SK-N-SH treated with all-trans-retinoic acid at 6 μM for 48 hours (cell line): ENCODE measurements at regions not wholly inside any gene's neighbourhood (a gene's known extent, or its start where the extent isn't known, plus 50 kb on each side); places are given as distances from the start of the nearest gene placed in this dataset.

ENCODE experiments used
- ATAC-seq: fragments of 200-7000 bp; cut with Tn5 transposase; 3 replicates; pipeline ENCODE4 v1.9.1; 2020; ENCODE audit warnings: mild to moderate bottlenecking, moderate library complexity
- BACH2 ChIP-seq: fragments of 250-450 bp; sonication (Bioruptor Pico); IDR thresholded peaks from 2 replicates; pipeline ENCODE4 v1.9.0; 2021; ENCODE audit warnings: mild to moderate bottlenecking, borderline replicate concordance
- CSDC2 ChIP-seq: fragments of 250-450 bp; sonication (Bioruptor Pico); IDR thresholded peaks from 2 replicates; pipeline ENCODE4 v1.5.0; 2020; ENCODE audit warnings: mild to moderate bottlenecking, moderate library complexity
- GLIS3 ChIP-seq: fragments of 250-450 bp; sonication (Bioruptor Pico); IDR thresholded peaks from 2 replicates; pipeline ENCODE4 v1.5.0; 2020; ENCODE audit warnings: mild to moderate bottlenecking, moderate library complexity
- ISL1 ChIP-seq: fragments of 250-450 bp; sonication (Bioruptor Pico); IDR thresholded peaks from 2 replicates; pipeline ENCODE4 v2.1.2; 2022; ENCODE audit warnings: mild to moderate bottlenecking, moderate library complexity
- OSR1 ChIP-seq: fragments of 250-450 bp; sonication (Bioruptor Pico); IDR thresholded peaks from 2 replicates; pipeline ENCODE4 v1.8.0; 2022; ENCODE audit warnings: moderate library complexity, mild to moderate bottlenecking, inconsistent platforms
- PATZ1 ChIP-seq: fragments of 250-450 bp; sonication (Bioruptor Pico); IDR thresholded peaks from 2 replicates; pipeline ENCODE4 v1.8.0; 2020; ENCODE audit warnings: mild to moderate bottlenecking, moderate library complexity, borderline replicate concordance
- PPARA ChIP-seq: fragments of 250-450 bp; sonication (Bioruptor Pico); IDR thresholded peaks from 2 replicates; pipeline ENCODE4 v1.5.0; 2020; ENCODE audit warnings: mild to moderate bottlenecking, borderline replicate concordance
- RARB ChIP-seq: fragments of 250-450 bp; sonication (Bioruptor Pico); IDR thresholded peaks from 2 replicates; pipeline ENCODE4 v1.8.0; 2021; ENCODE audit warnings: mild to moderate bottlenecking, moderate library complexity
- TCF4 ChIP-seq: fragments of 250-450 bp; sonication (Bioruptor Pico); IDR thresholded peaks from 2 replicates; pipeline ENCODE4 v1.8.0; 2021; ENCODE audit warnings: mild to moderate bottlenecking, moderate library complexity, borderline replicate concordance
- TOX ChIP-seq: fragments of 250-450 bp; sonication (Bioruptor Pico); IDR thresholded peaks from 2 replicates; pipeline ENCODE4 v1.8.0; 2021; ENCODE audit warnings: mild to moderate bottlenecking, moderate library complexity, borderline replicate concordance
- ZC3H10 ChIP-seq: fragments of 250-450 bp; sonication (Bioruptor Pico); IDR thresholded peaks from 2 replicates; pipeline ENCODE4 v1.5.1; 2021; ENCODE audit warnings: mild to moderate bottlenecking, moderate library complexity
- ZFP30 ChIP-seq: fragments of 450-650 bp; formaldehyde crosslinking; IDR thresholded peaks from 2 replicates; pipeline ENCODE4 v1.5.0; 2022; ENCODE audit warnings: mild to moderate bottlenecking, moderate library complexity
- ZNF565 ChIP-seq: fragments of 450-650 bp; formaldehyde crosslinking; conservative IDR thresholded peaks from 2 replicates; pipeline ENCODE4 v1.5.0; 2020; ENCODE audit warnings: low read depth, mild to moderate bottlenecking, moderate library complexity
- ZNF70 ChIP-seq: fragments of 450-650 bp; formaldehyde crosslinking; IDR thresholded peaks from 2 replicates; pipeline ENCODE4 v1.5.0; 2020; ENCODE audit warnings: mild to moderate bottlenecking, moderate library complexity
- ZNF8 ChIP-seq: fragments of 450-650 bp; formaldehyde crosslinking; IDR thresholded peaks from 2 replicates; pipeline ENCODE4 v1.5.0; 2020; ENCODE audit warnings: mild to moderate bottlenecking, moderate library complexity
- TF ChIP-seq, protein P1 (sequence below): fragments of 250-450 bp; sonication (Bioruptor Pico); IDR thresholded peaks from 2 replicates; pipeline ENCODE4 v1.5.0; 2020; ENCODE audit warnings: mild to moderate bottlenecking, moderate library complexity
- TF ChIP-seq, protein P2 (sequence below): fragments of 250-450 bp; sonication (Bioruptor Pico); IDR thresholded peaks from 2 replicates; pipeline ENCODE4 v1.8.0; 2021; ENCODE audit warnings: low read depth, mild to moderate bottlenecking, moderate library complexity, borderline replicate concordance
- TF ChIP-seq, protein P3 (sequence below): fragments of 250-450 bp; sonication (Bioruptor Pico); IDR thresholded peaks from 2 replicates; pipeline ENCODE4 v1.5.1; 2021; ENCODE audit warnings: mild to moderate bottlenecking, moderate library complexity

DNA sequence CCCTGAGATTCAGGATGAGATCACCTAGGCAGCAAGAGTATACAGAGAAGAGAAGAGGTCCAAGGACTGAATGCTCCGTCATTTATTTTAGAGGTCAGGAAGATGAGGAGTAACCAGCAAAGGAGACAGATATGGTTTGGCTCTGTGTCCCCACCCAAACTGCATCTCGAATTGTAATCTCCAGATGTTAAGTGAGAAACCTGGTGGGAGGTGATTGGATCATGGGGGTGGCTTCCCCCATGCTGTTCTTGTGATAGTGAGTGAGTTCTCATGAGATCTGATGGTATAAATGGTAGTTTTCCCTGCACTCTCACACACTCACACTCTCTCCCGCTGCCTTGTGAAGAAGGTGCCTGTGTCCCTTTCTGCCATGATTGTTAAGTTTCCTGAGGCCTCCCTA, 60.8 kb downstream of the MID1IP1 start:
- TF ChIP-seq, protein P1, sequence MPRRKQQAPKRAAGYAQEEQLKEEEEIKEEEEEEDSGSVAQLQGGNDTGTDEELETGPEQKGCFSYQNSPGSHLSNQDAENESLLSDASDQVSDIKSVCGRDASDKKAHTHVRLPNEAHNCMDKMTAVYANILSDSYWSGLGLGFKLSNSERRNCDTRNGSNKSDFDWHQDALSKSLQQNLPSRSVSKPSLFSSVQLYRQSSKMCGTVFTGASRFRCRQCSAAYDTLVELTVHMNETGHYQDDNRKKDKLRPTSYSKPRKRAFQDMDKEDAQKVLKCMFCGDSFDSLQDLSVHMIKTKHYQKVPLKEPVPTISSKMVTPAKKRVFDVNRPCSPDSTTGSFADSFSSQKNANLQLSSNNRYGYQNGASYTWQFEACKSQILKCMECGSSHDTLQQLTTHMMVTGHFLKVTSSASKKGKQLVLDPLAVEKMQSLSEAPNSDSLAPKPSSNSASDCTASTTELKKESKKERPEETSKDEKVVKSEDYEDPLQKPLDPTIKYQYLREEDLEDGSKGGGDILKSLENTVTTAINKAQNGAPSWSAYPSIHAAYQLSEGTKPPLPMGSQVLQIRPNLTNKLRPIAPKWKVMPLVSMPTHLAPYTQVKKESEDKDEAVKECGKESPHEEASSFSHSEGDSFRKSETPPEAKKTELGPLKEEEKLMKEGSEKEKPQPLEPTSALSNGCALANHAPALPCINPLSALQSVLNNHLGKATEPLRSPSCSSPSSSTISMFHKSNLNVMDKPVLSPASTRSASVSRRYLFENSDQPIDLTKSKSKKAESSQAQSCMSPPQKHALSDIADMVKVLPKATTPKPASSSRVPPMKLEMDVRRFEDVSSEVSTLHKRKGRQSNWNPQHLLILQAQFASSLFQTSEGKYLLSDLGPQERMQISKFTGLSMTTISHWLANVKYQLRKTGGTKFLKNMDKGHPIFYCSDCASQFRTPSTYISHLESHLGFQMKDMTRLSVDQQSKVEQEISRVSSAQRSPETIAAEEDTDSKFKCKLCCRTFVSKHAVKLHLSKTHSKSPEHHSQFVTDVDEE (CRISPR knock-in tag), result no peak
- TF ChIP-seq OSR1, result no peak
- TF ChIP-seq, protein P2, sequence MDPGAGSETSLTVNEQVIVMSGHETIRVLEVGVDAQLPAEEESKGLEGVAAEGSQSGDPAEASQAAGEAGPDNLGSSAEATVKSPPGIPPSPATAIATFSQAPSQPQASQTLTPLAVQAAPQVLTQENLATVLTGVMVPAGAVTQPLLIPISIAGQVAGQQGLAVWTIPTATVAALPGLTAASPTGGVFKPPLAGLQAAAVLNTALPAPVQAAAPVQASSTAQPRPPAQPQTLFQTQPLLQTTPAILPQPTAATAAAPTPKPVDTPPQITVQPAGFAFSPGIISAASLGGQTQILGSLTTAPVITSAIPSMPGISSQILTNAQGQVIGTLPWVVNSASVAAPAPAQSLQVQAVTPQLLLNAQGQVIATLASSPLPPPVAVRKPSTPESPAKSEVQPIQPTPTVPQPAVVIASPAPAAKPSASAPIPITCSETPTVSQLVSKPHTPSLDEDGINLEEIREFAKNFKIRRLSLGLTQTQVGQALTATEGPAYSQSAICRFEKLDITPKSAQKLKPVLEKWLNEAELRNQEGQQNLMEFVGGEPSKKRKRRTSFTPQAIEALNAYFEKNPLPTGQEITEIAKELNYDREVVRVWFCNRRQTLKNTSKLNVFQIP (CRISPR knock-in tag), result no peak
- no peak for ATAC-seq

GRCh38 chrX:38864165-38864564, 62.9 kb downstream of the MID1IP1 start:
- TF ChIP-seq, protein P1 (CRISPR knock-in tag), result no peak
- TF ChIP-seq, protein P2 (CRISPR knock-in tag), result no peak
- TF ChIP-seq ZNF70 (CRISPR knock-in tag) (no peak), ZNF565 (CRISPR knock-in tag) (no peak), TCF4 (CRISPR knock-in tag) (no peak), TOX (no peak), GLIS3 (no peak), ISL1 (CRISPR knock-in tag) (no peak), PATZ1 (CRISPR knock-in tag) (no peak), ZC3H10 (CRISPR knock-in tag) (no peak), ZNF8 (CRISPR knock-in tag) (no peak), PPARA (CRISPR knock-in tag) (no peak)
- TF ChIP-seq, protein P3, sequence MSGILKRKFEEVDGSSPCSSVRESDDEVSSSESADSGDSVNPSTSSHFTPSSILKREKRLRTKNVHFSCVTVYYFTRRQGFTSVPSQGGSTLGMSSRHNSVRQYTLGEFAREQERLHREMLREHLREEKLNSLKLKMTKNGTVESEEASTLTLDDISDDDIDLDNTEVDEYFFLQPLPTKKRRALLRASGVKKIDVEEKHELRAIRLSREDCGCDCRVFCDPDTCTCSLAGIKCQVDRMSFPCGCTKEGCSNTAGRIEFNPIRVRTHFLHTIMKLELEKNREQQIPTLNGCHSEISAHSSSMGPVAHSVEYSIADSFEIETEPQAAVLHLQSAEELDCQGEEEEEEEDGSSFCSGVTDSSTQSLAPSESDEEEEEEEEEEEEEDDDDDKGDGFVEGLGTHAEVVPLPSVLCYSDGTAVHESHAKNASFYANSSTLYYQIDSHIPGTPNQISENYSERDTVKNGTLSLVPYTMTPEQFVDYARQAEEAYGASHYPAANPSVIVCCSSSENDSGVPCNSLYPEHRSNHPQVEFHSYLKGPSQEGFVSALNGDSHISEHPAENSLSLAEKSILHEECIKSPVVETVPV, result no peak
- no peak for ATAC-seq

GRCh38 chrX:38868321-38868720, 67.1 kb downstream of the MID1IP1 start:
- no peak for ATAC-seq
- TF ChIP-seq RARB (no peak), ZFP30 (CRISPR knock-in tag) (no peak), ZNF8 (CRISPR knock-in tag) (no peak), ZNF565 (CRISPR knock-in tag) (no peak), ZNF70 (CRISPR knock-in tag) (no peak), TCF4 (CRISPR knock-in tag) (no peak), PPARA (CRISPR knock-in tag) (no peak), CSDC2 (no peak), TOX (no peak), ZC3H10 (CRISPR knock-in tag) (no peak), BACH2 (CRISPR knock-in tag) (no peak)
- TF ChIP-seq, protein P3, result no peak
- TF ChIP-seq, protein P2 (CRISPR knock-in tag), result no peak
